Astrocyte (in vitro differentiated cells and primary cell): ENCODE measurements at regions not wholly inside any gene's neighbourhood (a gene's known extent, or its start where the extent isn't known, plus 50 kb on each side); places are given as distances from the start of the nearest gene placed in this dataset.

Experiments used
- CTCF ChIP-seq: IDR thresholded peaks from 2 replicates; pipeline ENCODE4 v1.5.1; 2011; ENCODE audit warnings: low read depth, mild to moderate bottlenecking, inconsistent platforms, low read length, moderate library complexity; ENCODE audit not compliant: insufficient read depth
- EZH2 ChIP-seq: IDR thresholded peaks from 2 replicates; pipeline ENCODE4 v1.6.1; 2012; ENCODE audit warnings: mild to moderate bottlenecking, low read length, inconsistent platforms; ENCODE audit not compliant: insufficient read depth

GRCh38 chr16:73323880-73324279 is 276.0 kb upstream of the ZFHX3 start:
- TF ChIP-seq CTCF (no peak), EZH2 (no peak)
